GM23248 (cell line): ENCODE measurements at regions not wholly inside any gene's neighbourhood (a gene's known extent, or its start where the extent isn't known, plus 50 kb on each side); places are given as distances from the start of the nearest gene placed in this dataset.
"Not testable (repeated sequence)": the region's sequence is repeated elsewhere in the genome, so short reads cannot be mapped to it uniquely, and the experiment has no call there.

Source experiments
- EZH2 ChIP-seq: fragments of 200-600 bp; sonication (generic); IDR thresholded peaks from 2 replicates; pipeline ENCODE4 v1.6.1; 2018; ENCODE audit warnings: antibody characterized with exemption, mild to moderate bottlenecking; ENCODE audit not compliant: insufficient read depth, poor library complexity, severe bottlenecking
- EZH2phosphoT487 ChIP-seq: fragments of 200-600 bp; sonication (generic); IDR thresholded peaks from 2 replicates; pipeline ENCODE4 v1.6.1; 2018; ENCODE audit warnings: antibody characterized with exemption, moderate library complexity, mild to moderate bottlenecking, low read depth; ENCODE audit not compliant: insufficient read depth

DNA sequence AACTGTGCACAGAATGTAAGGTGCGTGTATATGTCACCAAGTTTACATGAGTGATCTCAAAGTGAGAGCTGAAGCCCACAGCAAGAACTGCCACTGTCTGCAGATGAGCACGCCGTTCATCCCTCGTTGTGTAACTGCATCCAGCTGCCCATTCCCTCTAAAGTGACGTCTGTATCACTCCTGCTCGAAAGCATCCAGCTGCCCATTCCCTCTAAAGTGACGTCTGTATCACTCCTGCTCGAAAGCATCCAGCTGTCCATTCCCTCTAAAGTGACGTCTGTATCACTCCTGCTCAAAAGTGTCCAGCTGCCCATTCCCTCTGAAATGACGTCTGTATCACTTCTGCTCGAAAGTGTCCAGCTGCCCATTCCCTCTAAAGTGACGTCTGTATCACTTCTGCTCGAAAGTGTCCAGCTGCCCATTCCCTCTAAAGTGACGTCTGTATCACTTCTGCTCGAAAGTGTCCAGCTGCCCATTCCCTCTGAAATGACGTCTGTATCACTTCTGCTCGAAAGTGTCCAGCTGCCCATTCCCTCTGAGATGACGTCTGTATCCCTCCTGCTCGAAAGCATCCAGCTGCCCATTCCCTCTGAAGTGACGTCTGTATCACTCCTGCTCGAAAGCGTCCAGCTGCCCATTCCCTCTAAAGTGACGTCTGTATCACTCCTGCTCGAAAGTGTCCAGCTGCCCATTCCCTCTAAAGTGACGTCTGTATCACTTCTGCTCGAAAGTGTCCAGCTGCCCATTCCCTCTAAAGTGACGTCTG, 871.4 kb downstream of the TRIML1 start:
- not testable (repeated sequence) for TF ChIP-seq EZH2, EZH2phosphoT487
